Smooth muscle cell (in vitro differentiated cells): ENCODE measurements at regions not wholly inside any gene's neighbourhood (a gene's known extent, or its start where the extent isn't known, plus 50 kb on each side); places are given as distances from the start of the nearest gene placed in this dataset.
A peak's percentile ranks its signal among the peaks of the same experiment; 100 is the strongest.

Source experiments
- DNase-seq: peaks from one replicate; lab custom pipeline; 2025; ENCODE audit not compliant: unreplicated experiment; lab: John Stamatoyannopoulos, UW
- H2AFZ ChIP-seq: fragments of 200-600 bp; sonication (generic); 2 replicates; pipeline ENCODE4 v1.6.0; 2016; ENCODE audit warnings: antibody characterized with exemption, low read depth, mild to moderate bottlenecking
- H3F3A ChIP-seq: fragments of 200-600 bp; sonication (generic); 2 replicates; pipeline ENCODE4 v1.6.0; 2017; ENCODE audit warnings: antibody characterized with exemption, low read depth
- H3K27ac ChIP-seq: fragments of 200-600 bp; sonication (generic); 2 replicates; pipeline ENCODE4 v1.5.1; 2016; ENCODE audit warnings: low read depth, mild to moderate bottlenecking
- H3K27me3 ChIP-seq: fragments of 200-600 bp; sonication (generic); 2 replicates; pipeline ENCODE4 v1.6.1; 2016; ENCODE audit warnings: low read depth, mild to moderate bottlenecking
- H3K36me3 ChIP-seq: fragments of 200-600 bp; sonication (generic); 2 replicates; pipeline ENCODE4 v1.5.1; 2016; ENCODE audit warnings: low read depth
- H3K4me1 ChIP-seq: fragments of 200-600 bp; sonication (generic); 2 replicates; pipeline ENCODE4 v1.5.1; 2016; ENCODE audit warnings: low read depth
- H3K4me2 ChIP-seq: fragments of 200-600 bp; sonication (generic); 2 replicates; pipeline ENCODE4 v1.6.0; 2016; ENCODE audit warnings: mild to moderate bottlenecking
- H3K4me3 ChIP-seq: fragments of 200-600 bp; sonication (generic); 2 replicates; pipeline ENCODE4 v1.5.1; 2016; ENCODE audit warnings: mild to moderate bottlenecking
- H3K79me2 ChIP-seq: fragments of 200-600 bp; sonication (generic); 2 replicates; pipeline ENCODE4 v1.6.0; 2016; ENCODE audit warnings: low read depth, mild to moderate bottlenecking
- H3K9ac ChIP-seq: fragments of 200-600 bp; sonication (generic); 2 replicates; pipeline ENCODE4 v1.6.0; 2016; ENCODE audit warnings: low read depth
- H3K9me3 ChIP-seq: fragments of 200-600 bp; sonication (generic); replicated peaks from 2 replicates; pipeline ENCODE4 v1.5.1; 2016; ENCODE audit warnings: low read depth
- H4K20me1 ChIP-seq: fragments of 200-600 bp; sonication (generic); 2 replicates; pipeline ENCODE4 v1.6.0; 2016; ENCODE audit warnings: low read depth
- CTCF ChIP-seq: fragments of 200-600 bp; sonication (generic); IDR thresholded peaks from 2 replicates; pipeline ENCODE4 v1.5.1; 2017; ENCODE audit warnings: borderline replicate concordance, mild to moderate bottlenecking, antibody characterized with exemption; ENCODE audit not compliant: insufficient read depth, poor library complexity, severe bottlenecking
- WGBS: methylation state at CpG from one replicate; pipeline ENCODE4 v1.1.7; 2016; ENCODE audit warnings: low lambda C conversion rate; 5-methylcytosine and 5-hydroxymethylcytosine counted together

GRCh38 chr6:82597201-82597600 is 233.6 kb downstream of the TPBG start:
- Histone ChIP-seq H3K9ac (no peak overlapping the region), H2AFZ (no peak overlapping the region), H3K4me2 (no peak overlapping the region), H4K20me1 (no peaks in the 10 kb centered on the region), H3F3A (no peaks in the 10 kb centered on the region), H3K27ac (no peak overlapping the region), H3K79me2 (no peaks in the 10 kb centered on the region), H3K9me3 (no peaks in the 10 kb centered on the region), H3K4me3 (no peak overlapping the region), H3K4me1 (peaks cover 37% of the 10 kb centered on the region), H3K27me3 (peaks cover 3% of the 10 kb centered on the region), H3K36me3 (no peaks in the 10 kb centered on the region)
- TF ChIP-seq CTCF, result no peak
- no peak for DNase-seq

GRCh38 chr6:82602776-82603175 is 239.2 kb downstream of the TPBG start:
- Histone ChIP-seq H3K79me2 (no peaks in the 10 kb centered on the region), H3F3A (no peaks in the 10 kb centered on the region), H3K36me3 (no peaks in the 10 kb centered on the region), H3K27ac (no peak overlapping the region), H3K4me3 (no peak overlapping the region), H3K27me3 (no peaks in the 10 kb centered on the region), H2AFZ (no peak overlapping the region), H3K9me3 (no peaks in the 10 kb centered on the region), H4K20me1 (no peaks in the 10 kb centered on the region), H3K4me1 (peaks cover 15% of the 10 kb centered on the region), H3K9ac (no peak overlapping the region), H3K4me2 (no peak overlapping the region)
- WGBS, result 82% methylated on average over 4 of the region's 4 CpGs
- DNase-seq, result no peak
- no peak for TF ChIP-seq CTCF

- H3K4me2 ChIP-seq, result no peak overlapping the region
- H3K36me3 ChIP-seq, result no peaks in the 10 kb centered on the region
- no peaks in the 10 kb centered on the region for H4K20me1 ChIP-seq
- H3K4me3 ChIP-seq, result no peak overlapping the region
- H3K9me3 ChIP-seq, result no peaks in the 10 kb centered on the region
- no peak overlapping the region for H3K9ac ChIP-seq
- H3K27me3 ChIP-seq, result no peaks in the 10 kb centered on the region
- H3F3A ChIP-seq, result no peaks in the 10 kb centered on the region
- no peaks in the 10 kb centered on the region for H3K79me2 ChIP-seq
- no peak for DNase-seq
- H3K27ac ChIP-seq, result no peak overlapping the region
- 91% methylated on average over 1 of the region's 1 CpG for WGBS
- TF ChIP-seq CTCF, result no peak
- no peak overlapping the region for H2AFZ ChIP-seq
- peaks cover 14% of the 10 kb centered on the region for H3K4me1 ChIP-seq
These were observed 240.3 kb downstream of the TPBG start for GRCh38 chr6:82603871-82604270.

- WGBS, result 63% methylated on average over 1 of the region's 1 CpG
- H2AFZ ChIP-seq, result peak overlapping the region; percentile 49
These were observed 244.5 kb downstream of the TPBG start for GRCh38 chr6:82607998-82608725.

More at GRCh38 chr6:82607998-82608725, 244.5 kb downstream of the TPBG start:
- H3K36me3 ChIP-seq, result no peaks in the 10 kb centered on the region
- H3K9ac ChIP-seq, result no peak overlapping the region
- no peak overlapping the region for H3K4me3 ChIP-seq
- no peaks in the 10 kb centered on the region for H3K9me3 ChIP-seq
- H3K79me2 ChIP-seq, result no peaks in the 10 kb centered on the region
- H3K4me1 ChIP-seq, result peaks cover 15% of the 10 kb centered on the region
- DNase-seq, result no peak
- H3K27me3 ChIP-seq, result no peaks in the 10 kb centered on the region
- no peak overlapping the region for H3K27ac ChIP-seq
- H3K4me2 ChIP-seq, result no peak overlapping the region
- no peaks in the 10 kb centered on the region for H3F3A ChIP-seq
- no peaks in the 10 kb centered on the region for H4K20me1 ChIP-seq
- TF ChIP-seq CTCF, result no peak
